ENCODE measurements at regions not wholly inside any gene's neighbourhood (a gene's known extent, or its start where the extent isn't known, plus 50 kb on each side); places are given as distances from the start of the nearest gene placed in this dataset.

GRCh38 chr19:5257155-5258045, 83.2 kb downstream of the PTPRS start:
- H3K27me3 Mint-ChIP-seq (ENCODE audit: low read depth) = no peaks in the 10 kb centered on the region
- no peak for DNase-seq (ENCODE audit: low spot score in 2 of 2, unreplicated experiment in 2 of 2)
- H3K4me1 Mint-ChIP-seq = peaks cover 8% of the 10 kb centered on the region
- peaks cover 19% of the 10 kb centered on the region for H3K9me3 Mint-ChIP-seq
- peaks cover 62% of the 10 kb centered on the region for H3K36me3 Mint-ChIP-seq
- no peak overlapping the region for H3K4me3 Mint-ChIP-seq
- no peak for TF ChIP-seq CTCF (IDR thresholded peaks at IDR 0.05; ENCODE audit: unreplicated experiment)
- H3K27ac Mint-ChIP-seq = no peak overlapping the region

GRCh38 chr19:5255602-5256231, 84.9 kb downstream of the PTPRS start:
- Mint-ChIP-seq H3K4me3 (no peak overlapping the region), H3K9me3 (peaks cover 19% of the 10 kb centered on the region), H3K27me3 (ENCODE audit: low read depth) (no peaks in the 10 kb centered on the region), H3K36me3 (peaks cover 59% of the 10 kb centered on the region), H3K27ac (no peak overlapping the region), H3K4me1 (peaks cover 3% of the 10 kb centered on the region)
- no peak for TF ChIP-seq CTCF (IDR thresholded peaks at IDR 0.05; ENCODE audit: unreplicated experiment)
- DNase-seq (ENCODE audit: low spot score in 2 of 2, unreplicated experiment in 2 of 2) = no peak

GRCh38 chr19:5254944-5255343, 85.7 kb downstream of the PTPRS start:
- Mint-ChIP-seq H3K27ac (no peak overlapping the region), H3K27me3 (ENCODE audit: low read depth) (no peaks in the 10 kb centered on the region), H3K36me3 (peaks cover 60% of the 10 kb centered on the region), H3K9me3 (peaks cover 19% of the 10 kb centered on the region), H3K4me3 (no peak overlapping the region), H3K4me1 (no peaks in the 10 kb centered on the region)
- no peak for TF ChIP-seq CTCF (IDR thresholded peaks at IDR 0.05; ENCODE audit: unreplicated experiment)
- no peak for DNase-seq (ENCODE audit: low spot score in 2 of 2, unreplicated experiment in 2 of 2)

GRCh38 chr19:5254543-5254942, 86.1 kb downstream of the PTPRS start:
- no peak overlapping the region for H3K4me3 Mint-ChIP-seq
- no peak for TF ChIP-seq CTCF (IDR thresholded peaks at IDR 0.05; ENCODE audit: unreplicated experiment)

GRCh38 chr19:5253406-5254110, 87.1 kb downstream of the PTPRS start:
- DNase-seq (ENCODE audit: low spot score in 2 of 2, unreplicated experiment in 2 of 2) = no peak
- no peak overlapping the region for H3K27ac Mint-ChIP-seq
- peaks cover 64% of the 10 kb centered on the region for H3K36me3 Mint-ChIP-seq
- no peaks in the 10 kb centered on the region for H3K4me1 Mint-ChIP-seq
- H3K27me3 Mint-ChIP-seq (ENCODE audit: low read depth) = no peaks in the 10 kb centered on the region
- no peak overlapping the region for H3K4me3 Mint-ChIP-seq
- no peak for TF ChIP-seq CTCF (IDR thresholded peaks at IDR 0.05; ENCODE audit: unreplicated experiment)
- H3K9me3 Mint-ChIP-seq = peaks cover 24% of the 10 kb centered on the region

More at GRCh38 chr19:5254543-5254942, 86.1 kb downstream of the PTPRS start:
- Mint-ChIP-seq H3K36me3 (peaks cover 64% of the 10 kb centered on the region), H3K27ac (no peak overlapping the region), H3K4me1 (no peaks in the 10 kb centered on the region), H3K27me3 (ENCODE audit: low read depth) (no peaks in the 10 kb centered on the region), H3K9me3 (peaks cover 22% of the 10 kb centered on the region)
- DNase-seq (ENCODE audit: low spot score in 2 of 2, unreplicated experiment in 2 of 2) = no peak

All from mesothelial cell of epicardium (in vitro differentiated cells).